ENCODE measurements at regions not wholly inside any gene's neighbourhood (a gene's known extent, or its start where the extent isn't known, plus 50 kb on each side); places are given as distances from the start of the nearest gene placed in this dataset.

- no peak for TF ChIP-seq POLR2AphosphoS5 (IDR thresholded peaks at IDR 0.05)
- TF ChIP-seq CTCF (IDR thresholded peaks at IDR 0.05): no peak
These were observed 378.8 kb upstream of the ISX start for GRCh38 chr22:34687116-34687515.
